8988T (cell line): ENCODE measurements at regions not wholly inside any gene's neighbourhood (a gene's known extent, or its start where the extent isn't known, plus 50 kb on each side); places are given as distances from the start of the nearest gene placed in this dataset.

ENCODE experiments used
- DNase-seq: peaks from one replicate; pipeline ENCODE4 v3.0.0; 2011

DNA sequence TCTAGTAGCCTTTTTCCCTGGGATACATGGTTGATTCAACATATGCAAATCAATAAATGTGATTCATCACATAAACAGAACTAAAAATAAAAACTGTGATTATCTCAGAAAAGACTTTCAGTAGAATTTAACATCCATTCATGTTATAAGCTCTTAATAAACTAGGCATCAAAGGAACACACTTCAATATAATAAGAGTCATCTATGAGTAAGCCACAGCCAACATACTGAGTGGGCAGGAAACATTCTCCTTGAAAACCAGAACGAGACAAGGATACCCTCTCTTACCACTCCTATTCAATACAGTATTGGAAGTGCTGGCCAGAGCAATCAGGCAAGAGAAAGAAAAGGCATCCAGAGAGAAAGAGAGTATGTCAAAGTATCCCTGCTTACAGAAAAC lies 239.9 kb downstream of the ATPSCKMT start:
- no peak for DNase-seq

DNA sequence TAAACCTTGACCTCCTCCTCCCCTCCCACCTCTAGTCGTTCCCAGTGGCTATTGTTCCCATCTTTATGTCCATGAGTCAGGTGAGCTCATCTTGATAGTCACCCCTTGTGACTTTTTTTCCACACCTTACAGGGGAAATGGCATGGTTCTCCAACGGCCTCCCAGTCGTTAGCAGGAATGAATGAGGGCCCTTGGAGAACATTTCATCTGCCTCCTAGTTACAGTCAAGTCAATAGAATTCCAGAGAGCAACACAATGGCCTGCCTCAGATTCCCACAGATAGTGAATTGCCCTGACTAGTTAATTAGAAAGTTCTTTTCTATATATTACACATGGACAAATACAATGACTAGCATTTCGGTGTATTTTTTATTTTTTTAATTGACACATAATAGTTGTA lies 262.6 kb downstream of the ATPSCKMT start:
- no peak for DNase-seq

DNA sequence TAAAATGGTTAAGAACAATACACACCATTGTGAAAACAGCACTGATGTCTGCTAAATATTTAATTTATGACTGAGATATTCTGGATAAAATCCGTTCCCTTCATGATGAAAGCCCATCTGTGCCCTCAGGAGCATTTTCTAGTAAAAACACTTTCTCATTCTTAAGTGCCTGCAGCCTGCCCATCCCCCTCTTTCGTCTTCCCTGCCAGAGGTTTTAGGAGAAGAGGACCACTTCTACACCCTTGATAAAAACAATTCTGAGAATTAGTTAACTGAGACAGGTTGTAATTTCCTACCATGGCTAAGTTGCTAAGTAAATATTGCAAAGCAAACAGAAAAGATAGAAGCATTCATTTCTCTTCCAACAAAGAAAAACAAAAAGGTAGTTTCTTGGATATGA lies 272.6 kb downstream of the ATPSCKMT start:
- DNase-seq = no peak

DNA sequence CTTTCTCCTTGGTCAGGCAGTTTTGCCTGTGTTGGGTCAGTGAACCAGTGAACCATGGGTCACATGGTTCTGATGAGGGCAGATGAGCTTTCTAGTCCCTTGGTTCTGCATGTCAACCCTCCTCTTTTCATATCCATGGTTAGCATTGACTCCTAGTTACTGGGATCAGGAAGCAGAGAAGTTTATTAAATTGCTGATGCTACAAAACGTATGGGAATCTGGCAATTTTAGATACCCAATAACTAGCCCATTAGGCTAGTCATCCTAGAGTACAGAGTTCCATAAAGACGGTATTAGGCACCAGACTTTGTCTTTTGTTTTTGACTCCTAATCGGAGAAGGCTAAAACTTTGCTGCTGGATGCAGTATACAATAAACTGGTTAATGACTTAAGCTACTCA lies 273.1 kb downstream of the ATPSCKMT start:
- no peak for DNase-seq

DNA sequence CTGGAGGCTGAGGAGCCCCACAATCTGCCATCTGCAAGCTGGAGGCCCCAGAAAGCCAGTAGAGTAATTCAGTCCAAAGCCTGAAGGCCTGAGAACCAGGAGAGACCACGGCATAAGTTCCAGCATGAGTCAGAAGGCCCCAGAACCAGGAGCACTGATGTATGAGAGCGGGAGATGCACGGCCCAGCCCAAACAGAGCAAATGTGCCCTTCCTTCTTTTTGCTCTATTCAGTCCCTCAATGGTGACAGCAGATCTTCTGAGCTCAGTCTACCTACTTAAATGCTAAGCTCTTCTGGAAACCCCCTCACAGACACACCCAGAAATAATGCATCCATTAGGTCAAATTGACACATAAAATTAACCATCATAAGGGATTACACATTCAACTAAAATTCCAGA lies 277.6 kb downstream of the ATPSCKMT start:
- no peak for DNase-seq

DNA sequence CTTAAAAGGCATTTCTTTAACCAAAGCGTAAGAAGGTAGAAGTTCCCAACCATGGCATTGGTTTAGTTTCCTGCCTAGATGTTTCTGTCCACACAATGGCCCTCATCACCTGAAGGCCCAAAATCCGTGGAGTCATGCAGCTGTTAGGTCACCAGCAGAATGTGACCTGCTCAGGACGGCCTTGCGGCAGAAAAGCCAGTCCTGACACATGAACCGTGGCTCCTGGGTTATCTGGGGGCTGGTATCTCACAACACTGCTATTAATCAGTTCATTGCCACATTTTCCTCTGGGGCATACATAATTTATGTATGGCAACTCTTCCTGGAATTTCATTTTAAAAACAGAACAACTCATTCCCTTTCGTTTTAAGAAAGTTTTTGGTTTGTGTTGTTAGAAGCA lies 278.4 kb downstream of the ATPSCKMT start:
- DNase-seq = no peak

DNA sequence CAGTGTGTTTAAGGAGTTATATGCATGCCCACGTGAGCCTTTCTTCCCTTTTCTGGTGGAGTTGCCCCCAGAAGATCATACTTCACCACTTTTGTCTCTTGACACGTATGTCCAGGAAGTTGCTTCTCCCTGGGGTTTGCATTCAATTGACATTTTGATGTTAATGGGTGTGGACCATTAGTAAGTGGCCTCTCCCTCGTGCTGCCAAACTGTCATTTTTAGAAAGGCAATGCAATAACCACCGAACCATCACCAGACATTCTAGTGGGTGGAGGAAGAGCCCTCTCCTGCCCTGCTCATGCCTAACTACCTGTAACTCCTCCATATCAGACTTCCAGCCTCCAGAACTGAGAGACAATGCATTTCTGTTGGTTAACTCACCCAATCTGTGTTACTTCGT lies 290.8 kb downstream of the ATPSCKMT start:
- DNase-seq = no peak

DNA sequence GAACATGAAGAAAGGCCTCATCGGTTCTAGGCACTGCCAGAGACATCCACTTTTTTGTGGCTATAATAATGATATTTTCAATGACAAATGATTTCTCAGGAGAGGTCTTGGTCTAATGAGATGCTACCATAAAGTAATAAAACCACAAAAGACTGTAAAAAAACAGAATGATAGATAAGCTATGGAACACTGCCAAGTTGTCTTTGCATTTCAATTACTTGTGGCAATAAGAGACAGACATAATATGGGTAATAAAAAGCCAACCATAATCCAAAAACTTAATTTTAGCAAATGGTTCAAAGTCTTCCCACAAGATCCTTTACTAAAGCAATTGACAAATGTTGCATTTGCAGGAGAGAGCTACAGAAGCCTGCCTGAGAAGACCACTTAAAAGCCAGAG lies 292.5 kb downstream of the ATPSCKMT start:
- no peak for DNase-seq

DNA sequence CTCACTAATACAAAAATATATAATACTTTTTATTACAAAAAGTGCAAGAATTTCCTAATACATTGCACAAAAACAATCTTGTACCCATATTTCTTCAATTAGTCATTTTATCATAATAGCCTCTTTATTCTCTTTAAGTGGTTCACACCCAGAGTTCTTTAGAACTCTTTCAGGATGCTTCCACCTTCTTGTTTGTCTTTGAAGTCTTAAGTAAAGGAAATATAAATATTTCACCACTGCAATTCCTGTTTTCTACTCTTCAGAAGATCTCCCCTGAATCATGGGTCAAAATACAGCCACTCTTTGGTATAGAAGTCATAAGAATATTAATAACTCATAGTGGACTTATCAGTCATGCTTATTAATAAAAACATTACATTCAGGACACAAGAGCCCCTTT lies 293.0 kb downstream of the ATPSCKMT start:
- DNase-seq = no peak

DNA sequence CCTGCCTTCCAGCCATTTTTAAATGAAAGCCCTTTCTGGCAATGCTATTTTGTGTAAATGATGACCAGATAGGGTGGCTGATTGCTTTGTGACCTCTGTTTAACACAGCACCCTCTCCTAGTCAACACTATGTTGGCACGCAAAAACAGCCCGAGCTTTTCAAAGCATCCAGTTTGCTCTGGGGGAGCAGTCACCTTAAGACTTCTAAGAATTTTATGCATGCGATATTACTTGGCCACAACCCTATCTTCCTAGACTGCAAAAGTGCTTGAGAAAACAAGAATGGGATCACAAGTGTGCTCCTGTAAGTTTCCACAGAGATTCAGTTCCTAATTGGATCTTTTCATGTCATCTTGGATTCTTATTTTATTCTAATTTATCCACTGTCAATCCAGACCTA lies 294.1 kb downstream of the ATPSCKMT start:
- DNase-seq = no peak

DNA sequence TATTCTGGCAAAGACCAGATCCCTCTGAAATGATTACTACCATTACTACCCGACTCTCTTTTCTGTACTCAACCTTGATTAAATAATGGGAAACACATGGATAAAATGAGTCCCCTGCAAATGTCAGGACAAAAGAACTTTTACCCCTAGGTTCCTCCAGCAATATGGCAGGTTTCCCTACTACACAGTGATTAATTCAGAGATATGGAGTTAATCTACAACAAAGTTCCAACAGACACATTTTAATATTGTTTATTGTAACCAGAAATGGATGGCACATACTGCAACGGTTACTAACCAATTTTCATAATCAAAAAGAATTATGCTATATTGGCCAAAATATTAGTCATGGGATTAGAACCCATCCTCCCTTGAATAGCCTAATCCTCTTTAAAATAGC lies 294.8 kb downstream of the ATPSCKMT start:
- no peak for DNase-seq

DNA sequence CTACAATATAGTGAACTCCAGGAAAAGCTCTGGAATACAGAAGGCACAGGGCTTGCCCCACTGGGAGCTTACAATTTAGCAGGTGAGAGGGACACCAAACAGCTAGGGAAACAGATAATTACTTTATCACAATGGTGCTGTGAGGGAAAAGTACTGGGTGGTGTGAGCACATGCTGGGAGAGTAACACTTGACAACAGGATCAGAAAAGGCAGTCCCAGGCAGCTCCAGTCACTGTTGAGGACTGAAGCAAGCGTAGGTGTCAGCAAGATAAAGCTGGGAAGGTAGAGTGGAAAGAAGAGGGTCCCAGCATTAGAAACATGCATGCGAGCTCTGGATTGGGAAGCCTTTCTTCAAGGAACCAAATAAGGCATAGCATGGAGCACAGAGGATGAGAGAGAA lies 296.0 kb downstream of the ATPSCKMT start:
- no peak for DNase-seq

DNA sequence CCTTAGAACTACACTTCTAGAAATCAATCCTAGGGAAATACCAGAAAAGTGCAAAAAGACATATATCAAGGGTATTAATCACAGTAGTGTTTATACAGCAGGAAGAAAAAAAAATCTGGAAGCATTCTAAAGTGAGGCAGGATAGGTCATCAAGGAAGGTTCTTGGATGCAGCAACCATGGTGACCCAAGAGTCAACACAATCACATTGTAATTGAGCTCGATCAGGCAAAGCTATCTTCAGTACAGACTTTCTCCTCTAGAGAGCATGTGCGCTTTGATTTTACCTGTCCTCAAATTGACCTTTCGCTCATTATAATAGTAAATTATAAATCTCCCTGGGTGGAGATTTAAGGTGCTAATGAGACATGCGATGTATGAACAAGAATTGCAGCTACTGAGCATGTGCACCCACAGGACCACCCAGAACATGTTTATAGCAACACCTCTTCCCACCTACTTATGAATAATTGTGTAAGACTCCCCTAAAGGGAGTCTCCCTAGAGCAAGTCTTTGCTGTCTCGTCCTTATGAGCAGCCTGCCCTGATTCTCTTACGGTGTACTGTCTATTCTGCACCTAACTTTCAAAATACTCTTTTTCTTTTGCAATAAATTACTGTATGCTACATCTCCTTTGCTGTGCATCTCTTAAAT lies 297.7 kb downstream of the ATPSCKMT start:
- no peak for DNase-seq

DNA sequence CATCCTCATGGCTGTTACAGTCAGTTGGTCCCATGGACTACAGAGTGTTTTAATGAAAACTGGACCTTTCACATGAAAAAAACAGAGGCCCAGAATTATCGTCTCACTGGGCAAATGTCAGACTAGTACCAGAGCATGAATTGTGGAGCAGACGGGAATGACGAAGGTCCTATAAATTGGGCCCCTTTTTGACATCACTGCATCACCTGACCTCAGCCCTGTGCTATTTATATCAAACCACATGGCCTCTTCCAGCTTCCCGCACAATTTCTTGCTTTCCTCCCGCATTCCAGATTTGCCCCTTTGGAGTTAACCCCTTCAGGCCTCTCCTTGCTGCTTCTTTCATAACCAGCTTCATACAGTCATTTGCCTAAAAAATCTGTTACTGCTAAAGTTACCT lies 301.7 kb downstream of the ATPSCKMT start:
- no peak for DNase-seq

DNA sequence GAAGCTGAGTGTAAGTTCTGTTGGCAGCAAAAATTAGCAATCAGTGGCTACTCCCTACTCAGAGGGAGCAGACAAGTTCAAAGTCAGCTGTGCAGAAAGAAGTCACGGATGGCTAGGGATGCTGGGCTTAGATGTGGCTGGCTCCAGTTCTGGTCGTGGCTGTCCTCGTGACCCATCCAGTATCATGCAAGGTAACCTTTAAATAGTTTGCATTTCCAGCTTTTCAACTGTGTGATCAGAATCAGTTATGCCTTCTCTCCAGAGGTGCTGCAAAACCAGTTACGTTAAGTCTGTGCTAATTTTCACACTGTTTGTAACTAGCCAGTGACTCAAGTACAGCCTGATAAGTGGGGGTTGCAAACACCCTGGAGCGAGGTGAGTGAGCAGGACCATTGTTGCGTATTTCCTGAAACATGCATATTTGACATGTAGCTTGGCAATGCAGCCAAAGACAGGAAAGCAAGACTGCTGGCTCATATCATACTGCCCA lies 302.4 kb downstream of the ATPSCKMT start:
- no peak for DNase-seq

DNA sequence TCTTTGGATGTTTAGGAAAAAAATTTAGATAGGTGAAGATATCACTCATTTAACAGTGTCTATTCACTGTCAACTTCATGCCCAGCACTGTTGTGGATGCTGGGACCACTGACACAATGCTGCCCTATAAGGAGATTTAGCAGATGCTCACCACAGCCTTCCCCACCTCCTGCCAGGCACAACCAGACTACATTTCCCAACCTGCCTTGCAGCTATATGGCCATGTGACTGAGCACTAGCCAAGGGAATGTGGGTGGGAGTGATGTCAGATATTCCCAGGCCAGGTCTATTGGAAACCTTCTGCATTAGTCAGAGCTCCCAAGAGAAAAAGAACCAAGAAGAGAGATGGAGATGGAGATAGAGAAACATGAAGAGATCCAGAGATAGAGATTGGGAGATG lies 302.6 kb upstream of the TAS2R1 start:
- no peak for DNase-seq

DNA sequence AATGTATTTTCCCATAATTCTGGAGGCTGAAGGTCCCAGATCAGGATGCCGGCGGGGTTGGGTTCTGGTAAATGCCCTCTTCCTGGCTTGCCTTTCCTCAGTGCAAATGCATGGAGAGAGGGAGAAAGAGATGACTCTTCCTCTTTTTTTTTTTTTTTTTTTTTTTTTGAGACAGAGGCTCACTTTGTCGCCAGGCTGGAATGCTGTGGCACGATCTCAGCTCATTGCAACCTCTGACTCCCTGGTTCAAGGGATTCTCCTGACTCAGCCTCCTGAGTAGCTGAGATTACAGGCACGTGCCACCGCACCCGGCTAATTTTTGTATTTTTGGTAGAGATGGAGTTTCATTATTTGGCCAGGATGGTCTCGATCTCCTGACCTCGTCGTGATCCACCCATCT lies 300.0 kb upstream of the TAS2R1 start:
- no peak for DNase-seq

DNA sequence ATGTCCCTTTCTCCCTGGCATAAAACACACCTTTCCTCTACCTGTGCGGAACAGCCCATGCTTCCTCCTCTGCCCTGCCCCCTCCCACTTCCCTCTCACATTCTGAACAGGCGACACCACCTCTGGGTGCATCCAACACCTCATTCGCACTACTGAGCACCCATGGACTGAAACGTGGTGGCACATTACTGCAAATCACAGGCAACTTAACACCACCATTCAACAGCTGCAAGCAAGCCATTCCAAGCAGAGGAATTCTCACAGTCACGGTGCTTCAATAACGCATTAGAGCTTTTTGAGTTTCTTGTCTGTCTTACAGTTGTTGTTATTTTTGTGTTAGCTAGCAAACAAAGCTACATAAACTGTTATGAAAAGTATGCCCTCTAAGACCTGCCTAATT lies 298.2 kb upstream of the TAS2R1 start:
- DNase-seq = no peak

DNA sequence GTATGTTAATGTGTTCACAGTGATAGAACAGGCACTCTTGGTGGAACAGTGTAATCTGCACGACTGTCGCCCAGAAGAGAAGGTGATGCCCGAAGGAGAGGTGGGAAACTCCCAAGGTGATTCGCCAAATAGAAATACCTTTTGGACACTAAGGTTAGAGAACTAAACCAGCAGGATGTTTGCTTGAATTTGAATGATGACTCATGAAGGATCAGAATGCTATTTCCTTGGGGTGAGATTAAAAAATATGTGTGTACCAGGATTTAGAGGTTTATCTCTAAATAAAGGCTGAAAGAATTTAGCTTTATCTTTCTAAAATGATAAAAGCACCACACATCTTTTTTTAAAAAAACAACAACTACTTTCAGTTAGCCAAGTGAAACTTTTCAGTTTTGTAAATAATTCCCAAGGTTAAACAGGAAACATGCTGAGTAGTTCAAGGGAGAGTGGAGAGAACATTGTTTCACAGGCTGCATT lies 297.4 kb upstream of the TAS2R1 start:
- DNase-seq = no peak

DNA sequence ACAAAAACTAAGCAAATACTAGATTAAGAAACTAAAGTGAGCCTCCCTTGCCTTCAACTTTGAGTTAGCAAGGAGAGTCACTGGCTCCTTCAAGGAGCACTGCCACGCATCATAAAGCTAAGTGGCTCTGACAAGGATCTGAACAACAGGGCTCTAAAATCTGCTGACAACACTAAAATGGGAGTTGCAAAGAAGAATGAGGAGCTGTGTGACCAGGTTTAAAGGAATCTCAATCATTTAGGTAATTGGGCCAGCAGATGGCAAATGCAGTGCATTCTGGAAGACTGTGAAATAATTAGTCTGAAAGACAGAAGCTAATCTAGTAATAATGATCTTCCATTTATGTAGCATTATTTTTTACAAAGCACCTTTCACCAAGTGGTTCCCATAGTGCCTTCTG lies 297.0 kb upstream of the TAS2R1 start:
- DNase-seq = no peak

DNA sequence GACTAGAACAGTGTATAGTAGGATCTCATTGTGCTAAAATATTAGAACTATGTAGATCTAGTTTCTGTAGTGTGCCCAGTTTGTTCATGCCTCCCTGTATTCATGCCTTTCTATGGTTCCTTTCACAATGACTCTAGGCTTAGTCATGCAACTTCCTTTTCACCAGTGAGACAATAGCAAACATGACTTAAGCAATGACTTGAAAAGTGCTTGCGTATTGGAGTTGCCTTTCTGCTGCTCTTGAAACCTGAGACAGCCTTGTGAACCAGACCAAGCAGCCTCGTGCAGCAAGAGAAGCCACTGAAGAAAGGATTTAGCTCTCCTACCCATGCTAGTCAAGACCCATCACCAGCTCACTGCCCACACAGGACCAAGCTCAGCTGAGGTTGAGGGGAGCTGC lies 294.5 kb upstream of the TAS2R1 start:
- peak; percentile 35 for DNase-seq

DNA sequence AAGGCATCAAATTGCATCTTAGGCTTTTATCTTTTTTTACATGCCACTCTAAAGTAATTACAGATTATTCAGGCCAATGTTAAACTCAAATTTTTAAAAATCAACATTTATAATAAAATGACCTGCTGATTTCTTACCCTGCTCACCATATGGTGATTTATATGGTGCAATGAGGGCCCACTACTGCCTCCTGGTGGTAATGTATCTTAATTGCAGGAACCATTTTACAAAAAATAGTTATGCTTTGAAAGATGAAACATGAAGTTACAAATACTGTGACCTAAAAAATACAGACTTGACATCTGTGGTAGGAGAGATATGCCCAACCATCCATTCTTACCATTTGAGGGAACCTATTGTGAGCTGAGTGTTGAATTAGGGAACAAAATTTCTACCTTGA lies 292.6 kb upstream of the TAS2R1 start:
- no peak for DNase-seq

DNA sequence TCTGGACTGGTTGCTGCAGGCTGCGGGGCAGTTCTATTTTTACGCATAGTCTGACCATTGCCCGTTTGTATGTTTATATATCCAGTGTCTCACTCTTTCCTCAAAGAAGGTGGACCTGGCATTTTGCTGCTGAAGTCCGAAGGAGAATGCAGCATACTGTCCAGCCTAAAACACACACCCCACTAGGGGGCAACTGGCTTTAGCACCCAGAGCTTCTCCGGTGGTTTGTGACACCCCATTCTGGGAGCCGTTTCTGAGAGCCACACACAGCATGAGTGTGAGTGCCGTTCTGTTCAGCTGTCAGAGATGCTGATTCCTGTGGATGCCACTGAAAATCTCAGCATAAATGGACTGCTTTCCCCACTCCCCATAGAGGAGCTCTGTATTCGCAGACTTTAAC lies 290.5 kb upstream of the TAS2R1 start:
- DNase-seq = no peak

DNA sequence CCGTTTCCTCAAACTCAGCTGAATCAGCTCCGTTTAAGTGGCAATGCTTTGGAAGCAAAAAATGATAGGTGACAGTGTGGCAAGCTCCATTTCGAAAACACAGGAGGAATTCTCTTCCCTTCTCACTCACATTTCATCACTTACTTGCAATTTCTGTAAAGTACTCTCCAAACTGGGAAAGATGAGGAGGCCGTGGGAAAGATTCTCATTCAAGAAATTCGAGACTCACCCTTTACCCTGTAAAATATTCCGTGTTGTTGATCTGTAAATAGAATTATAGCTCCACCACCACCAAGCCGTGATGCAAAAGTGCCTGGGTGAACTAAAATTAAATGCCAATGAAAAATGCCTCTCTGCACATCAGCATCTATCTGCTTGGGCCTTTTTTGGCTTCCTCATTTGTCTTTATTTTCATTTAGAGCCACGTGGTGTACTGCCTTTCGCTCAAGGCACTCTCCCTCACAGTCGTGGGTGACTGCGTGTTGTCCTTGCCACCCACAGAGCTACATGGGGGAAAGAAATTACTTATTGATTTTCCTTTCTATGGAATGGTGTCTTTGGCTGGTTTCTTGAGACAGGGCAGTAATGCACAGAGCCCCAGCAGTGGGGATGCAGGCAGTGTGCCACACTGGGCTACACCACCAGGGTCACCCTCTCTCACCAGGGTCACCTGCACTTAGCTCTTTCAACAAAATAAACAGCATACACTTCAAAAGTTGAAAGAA lies 289.3 kb upstream of the TAS2R1 start:
- DNase-seq = no peak

DNA sequence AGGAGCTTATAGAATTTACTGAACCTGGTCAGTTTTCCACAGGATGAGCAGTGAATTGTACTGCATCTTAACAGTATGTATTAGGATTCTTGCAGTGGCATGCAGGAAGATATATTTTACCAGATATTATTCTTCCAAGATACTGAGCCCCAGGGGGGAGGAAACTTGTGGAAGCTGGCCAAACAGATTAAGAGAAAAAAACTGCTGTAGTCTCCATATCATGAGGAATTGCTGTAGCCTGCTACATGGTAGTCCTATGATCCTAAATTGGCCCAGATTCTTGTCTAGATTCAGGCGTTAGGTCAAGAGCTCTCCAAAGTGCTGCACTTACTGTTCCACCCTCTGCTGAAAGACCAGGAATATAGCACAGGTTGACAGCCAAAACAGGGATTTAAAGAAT lies 275.5 kb upstream of the TAS2R1 start:
- DNase-seq = no peak
